Loucy (cell line): ENCODE measurements at regions not wholly inside any gene's neighbourhood (a gene's known extent, or its start where the extent isn't known, plus 50 kb on each side); places are given as distances from the start of the nearest gene placed in this dataset.
"Not testable (repeated sequence)": the region's sequence is repeated elsewhere in the genome, so short reads cannot be mapped to it uniquely, and the experiment has no call there.

Experiments used
- CTCF ChIP-seq: fragments of 200-600 bp; sonication (generic); conservative IDR thresholded peaks from 2 replicates; pipeline ENCODE4 v1.5.1; 2014; ENCODE audit warnings: mild to moderate bottlenecking, antibody characterized with exemption, low read length
- EZH2phosphoT487 ChIP-seq: fragments of 200-600 bp; IDR thresholded peaks from 2 replicates; pipeline ENCODE4 v1.6.1; 2018; ENCODE audit warnings: antibody characterized with exemption, mild to moderate bottlenecking, moderate library complexity, borderline replicate concordance

GRCh38 chr4:131732034-131732630 is 1417.0 kb upstream of the PCDH10 start:
- TF ChIP-seq CTCF, EZH2phosphoT487: not testable (repeated sequence)
